ENCODE measurements at regions not wholly inside any gene's neighbourhood (a gene's known extent, or its start where the extent isn't known, plus 50 kb on each side); places are given as distances from the start of the nearest gene placed in this dataset.
A peak's percentile ranks its signal among the peaks of the same experiment; 100 is the strongest.

DNA sequence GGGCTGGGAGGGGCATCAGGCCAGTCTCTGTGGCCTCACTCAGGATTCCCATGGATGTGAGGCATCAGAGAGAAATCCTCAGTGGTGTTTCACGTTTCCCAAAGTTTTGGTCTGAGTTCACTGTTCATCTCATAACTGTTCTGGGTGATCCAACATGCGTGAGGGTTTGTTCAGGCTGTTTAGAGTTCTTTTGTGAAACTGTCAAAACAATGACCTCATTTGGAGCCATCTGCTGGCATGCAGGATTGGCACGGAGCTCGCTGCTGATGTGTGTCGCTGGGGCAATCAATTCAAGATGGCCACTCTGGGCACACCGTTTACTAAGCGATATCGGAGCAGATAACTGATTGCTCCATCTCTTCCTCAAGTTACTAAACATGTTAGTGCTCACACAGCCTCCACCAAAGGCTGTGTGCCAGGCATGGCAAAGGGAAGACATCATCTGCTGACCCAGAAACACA is 365.6 kb downstream of the WDR11 start:
- Histone ChIP-seq H3K27me3 (no peaks in the 10 kb centered on the region), H3K36me3 (no peaks in the 10 kb centered on the region), H3K9me3 (no peaks in the 10 kb centered on the region), H3K27ac (peak overlapping the region in 3 of 4 donors; percentile 20 to 79 (median 61)), H3K4me1 (peaks cover 0 to 4% (median 3%) of the 10 kb centered on the region in 3 donors), H3K4me3 (no peak overlapping the region)
- WGBS, 2 donors, result 25 to 100% methylated on average over 1 to 8 of the region's 8 CpGs
- no peak for TF ChIP-seq POLR2A (IDR thresholded peaks at IDR 0.05)
- TF ChIP-seq, protein P1, sequence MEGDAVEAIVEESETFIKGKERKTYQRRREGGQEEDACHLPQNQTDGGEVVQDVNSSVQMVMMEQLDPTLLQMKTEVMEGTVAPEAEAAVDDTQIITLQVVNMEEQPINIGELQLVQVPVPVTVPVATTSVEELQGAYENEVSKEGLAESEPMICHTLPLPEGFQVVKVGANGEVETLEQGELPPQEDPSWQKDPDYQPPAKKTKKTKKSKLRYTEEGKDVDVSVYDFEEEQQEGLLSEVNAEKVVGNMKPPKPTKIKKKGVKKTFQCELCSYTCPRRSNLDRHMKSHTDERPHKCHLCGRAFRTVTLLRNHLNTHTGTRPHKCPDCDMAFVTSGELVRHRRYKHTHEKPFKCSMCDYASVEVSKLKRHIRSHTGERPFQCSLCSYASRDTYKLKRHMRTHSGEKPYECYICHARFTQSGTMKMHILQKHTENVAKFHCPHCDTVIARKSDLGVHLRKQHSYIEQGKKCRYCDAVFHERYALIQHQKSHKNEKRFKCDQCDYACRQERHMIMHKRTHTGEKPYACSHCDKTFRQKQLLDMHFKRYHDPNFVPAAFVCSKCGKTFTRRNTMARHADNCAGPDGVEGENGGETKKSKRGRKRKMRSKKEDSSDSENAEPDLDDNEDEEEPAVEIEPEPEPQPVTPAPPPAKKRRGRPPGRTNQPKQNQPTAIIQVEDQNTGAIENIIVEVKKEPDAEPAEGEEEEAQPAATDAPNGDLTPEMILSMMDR (IDR thresholded peaks at IDR 0.05), result no peak
- DNase-seq, result no peak
- intact Hi-C loops (cut with DNase I), result no loop called here

DNA sequence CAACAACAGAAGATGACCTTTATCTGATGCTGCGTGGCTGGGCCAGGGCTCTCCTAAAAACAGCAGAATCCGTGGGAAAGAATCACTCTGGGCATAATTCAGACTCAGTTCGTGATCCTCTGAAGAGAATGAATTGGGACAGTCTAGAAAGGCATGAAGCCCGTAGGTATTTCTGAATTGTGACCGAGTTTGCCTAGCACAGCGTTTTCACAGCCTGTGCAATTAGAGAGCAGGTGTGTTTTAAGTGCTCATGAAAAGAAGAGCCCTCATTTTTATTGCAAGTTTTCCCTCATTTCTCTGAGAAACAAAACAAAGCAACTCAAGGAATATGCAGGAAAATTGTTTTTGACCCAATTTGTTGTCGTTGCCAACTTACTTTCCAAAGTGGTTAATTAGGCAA is 366.2 kb downstream of the WDR11 start:
- WGBS, 2 donors, result 58 to 75% methylated on average over 7 of the region's 7 CpGs
- H3K4me3 ChIP-seq, result no peak overlapping the region
- intact Hi-C loops (cut with DNase I), result no loop called here
- TF ChIP-seq, protein P1 (IDR thresholded peaks at IDR 0.05), result no peak
- no peak for TF ChIP-seq POLR2A (IDR thresholded peaks at IDR 0.05)
- no peak for DNase-seq
- peaks cover 0 to 4% (median 3%) of the 10 kb centered on the region in 3 donors for H3K4me1 ChIP-seq
- H3K36me3 ChIP-seq, result no peaks in the 10 kb centered on the region
- H3K27me3 ChIP-seq, result no peaks in the 10 kb centered on the region
- H3K9me3 ChIP-seq, result no peaks in the 10 kb centered on the region
- H3K27ac ChIP-seq, result peak overlapping the region in 3 of 4 donors; percentile 11 to 79 (median 61)

DNA sequence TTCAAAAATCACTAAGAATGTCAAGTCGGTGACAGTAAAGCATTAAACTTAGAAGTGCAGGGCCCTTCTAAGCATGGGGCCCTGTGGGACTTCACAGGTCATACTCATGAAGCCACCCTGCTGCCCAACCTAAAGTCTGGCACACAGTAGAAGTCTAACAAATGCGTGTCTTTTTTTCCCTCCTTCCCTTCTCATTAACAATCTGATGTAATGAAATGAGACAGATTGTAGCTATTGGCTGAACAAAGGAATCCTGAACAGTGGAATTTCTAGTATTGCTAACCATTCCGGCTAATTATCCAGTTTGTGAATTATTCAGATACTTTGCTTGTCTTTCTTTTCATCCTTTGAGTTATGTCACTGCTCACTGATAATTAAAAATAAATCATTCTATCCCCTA is 369.9 kb downstream of the WDR11 start:
- Histone ChIP-seq H3K9me3 (no peaks in the 10 kb centered on the region), H3K27ac (no peak overlapping the region), H3K4me3 (no peak overlapping the region), H3K4me1 (peaks cover 0 to 4% (median 3%) of the 10 kb centered on the region in 3 donors), H3K36me3 (no peaks in the 10 kb centered on the region), H3K27me3 (no peaks in the 10 kb centered on the region)
- 73 to 87% methylated on average over 3 of the region's 3 CpGs for WGBS, 2 donors
- TF ChIP-seq, protein P1 (IDR thresholded peaks at IDR 0.05), result no peak
- no peak for DNase-seq
- intact Hi-C loops (cut with DNase I), result no loop called here

DNA sequence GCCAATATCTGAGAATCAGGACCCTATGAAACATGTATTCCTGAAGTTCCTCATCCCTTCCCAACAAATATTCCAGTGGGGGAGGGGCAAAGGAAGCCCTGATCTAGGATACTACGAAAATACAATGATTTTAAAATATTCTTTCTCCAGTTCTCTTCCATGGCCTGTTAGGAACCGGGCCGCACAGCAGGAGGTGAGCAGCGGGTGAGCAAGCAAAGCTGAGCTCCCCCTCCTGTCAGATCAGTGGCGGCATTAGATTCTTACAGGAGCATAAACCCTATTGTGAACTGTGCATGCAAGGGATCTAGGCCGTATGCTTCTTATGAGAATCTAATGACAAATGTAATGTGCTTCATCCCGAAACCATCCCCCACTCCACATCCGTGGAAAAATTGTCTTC is 370.8 kb downstream of the WDR11 start:
- WGBS, 2 donors, result 74 to 85% methylated on average over 8 of the region's 8 CpGs
- intact Hi-C loops (cut with DNase I), result no loop called here
- H3K4me1 ChIP-seq, result peaks cover 0 to 4% (median 3%) of the 10 kb centered on the region in 3 donors
- no peak overlapping the region for H3K27ac ChIP-seq
- TF ChIP-seq, protein P1 (IDR thresholded peaks at IDR 0.05), result no peak
- TF ChIP-seq POLR2A (IDR thresholded peaks at IDR 0.05), result no peak
- H3K4me3 ChIP-seq, result no peak overlapping the region
- no peaks in the 10 kb centered on the region for H3K27me3 ChIP-seq
- DNase-seq, result no peak
- no peaks in the 10 kb centered on the region for H3K36me3 ChIP-seq
- no peaks in the 10 kb centered on the region for H3K9me3 ChIP-seq

DNA sequence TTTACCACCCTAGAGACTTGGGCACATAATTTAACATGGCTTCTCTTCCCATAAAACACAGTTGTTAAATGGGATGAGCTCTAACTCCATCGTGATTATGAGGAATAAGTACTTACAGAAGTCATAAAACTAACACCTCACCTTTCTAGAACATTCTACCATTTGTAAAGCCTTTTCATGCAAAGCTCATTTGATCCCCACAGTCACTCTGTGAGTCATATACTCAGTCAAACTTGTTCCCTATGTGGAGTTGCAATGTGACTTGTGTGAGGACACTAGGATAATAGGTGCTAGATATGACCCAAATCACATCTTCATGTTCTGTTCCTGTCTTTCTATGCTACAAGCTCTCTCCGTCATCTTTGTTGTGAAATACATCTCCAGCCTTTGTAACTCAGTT is 371.7 kb downstream of the WDR11 start:
- intact Hi-C loops (cut with DNase I), result no loop called here
- Histone ChIP-seq H3K9me3 (no peaks in the 10 kb centered on the region), H3K4me1 (no peaks in the 10 kb centered on the region), H3K27ac (no peak overlapping the region), H3K36me3 (no peaks in the 10 kb centered on the region), H3K4me3 (no peak overlapping the region), H3K27me3 (no peaks in the 10 kb centered on the region)
- DNase-seq, result no peak
- no peak for TF ChIP-seq POLR2A (IDR thresholded peaks at IDR 0.05)
- TF ChIP-seq, protein P1 (IDR thresholded peaks at IDR 0.05), result no peak
- 73 to 74% methylated on average over 2 of the region's 2 CpGs for WGBS, 2 donors
